ENCODE measurements at regions not wholly inside any gene's neighbourhood (a gene's known extent, or its start where the extent isn't known, plus 50 kb on each side); places are given as distances from the start of the nearest gene placed in this dataset.

GRCh38 chr14:97777622-97778355 is 980.6 kb downstream of the VRK1 start:
- H3K36me3 ChIP-seq, result no peaks in the 10 kb centered on the region
- H3K27ac ChIP-seq, result no peak overlapping the region
- no peak overlapping the region for H3K4me3 ChIP-seq (ENCODE audit: low read depth, low read length)
- H3K27me3 ChIP-seq (ENCODE audit: insufficient read depth, low read depth, severe bottlenecking), result peaks cover 80% of the 10 kb centered on the region
- DNase-seq, result no peak
- no peak for TF ChIP-seq CTCF (IDR thresholded peaks at IDR 0.05; ENCODE audit: low read depth, low read length)
- H3K9me3 ChIP-seq (ENCODE audit: severe bottlenecking), result no peaks in the 10 kb centered on the region

- Histone ChIP-seq H3K27ac (no peak overlapping the region), H3K36me3 (no peaks in the 10 kb centered on the region), H3K27me3 (ENCODE audit: insufficient read depth, low read depth, severe bottlenecking) (peaks cover 82% of the 10 kb centered on the region), H3K9me3 (ENCODE audit: severe bottlenecking) (no peaks in the 10 kb centered on the region), H3K4me3 (ENCODE audit: low read depth, low read length) (no peak overlapping the region)
- no peak for TF ChIP-seq CTCF (IDR thresholded peaks at IDR 0.05; ENCODE audit: low read depth, low read length)
- DNase-seq, result no peak
Observed at GRCh38 chr14:97779140-97779539, 982.0 kb downstream of the VRK1 start.

- Histone ChIP-seq H3K9me3 (ENCODE audit: severe bottlenecking) (no peaks in the 10 kb centered on the region), H3K27me3 (ENCODE audit: insufficient read depth, low read depth, severe bottlenecking) (peaks cover 77% of the 10 kb centered on the region), H3K36me3 (no peaks in the 10 kb centered on the region), H3K4me3 (ENCODE audit: low read depth, low read length) (no peak overlapping the region), H3K27ac (no peak overlapping the region)
- DNase-seq, result no peak
- no peak for TF ChIP-seq CTCF (IDR thresholded peaks at IDR 0.05; ENCODE audit: low read depth, low read length)
Observed at GRCh38 chr14:97780804-97781203, 983.6 kb downstream of the VRK1 start.

- DNase-seq, result no peak
- no peak overlapping the region for H3K4me3 ChIP-seq (ENCODE audit: low read depth, low read length)
- no peak for TF ChIP-seq CTCF (IDR thresholded peaks at IDR 0.05; ENCODE audit: low read depth, low read length)
- H3K36me3 ChIP-seq, result no peaks in the 10 kb centered on the region
- H3K27me3 ChIP-seq (ENCODE audit: insufficient read depth, low read depth, severe bottlenecking), result peaks cover 68% of the 10 kb centered on the region
- H3K9me3 ChIP-seq (ENCODE audit: severe bottlenecking), result no peaks in the 10 kb centered on the region
- H3K27ac ChIP-seq, result no peak overlapping the region
Observed at GRCh38 chr14:97781961-97782360, 984.8 kb downstream of the VRK1 start.

GRCh38 chr14:97782871-97783414 is 985.8 kb downstream of the VRK1 start:
- Histone ChIP-seq H3K4me3 (ENCODE audit: low read depth, low read length) (no peak overlapping the region), H3K9me3 (ENCODE audit: severe bottlenecking) (no peaks in the 10 kb centered on the region), H3K36me3 (no peaks in the 10 kb centered on the region), H3K27me3 (ENCODE audit: insufficient read depth, low read depth, severe bottlenecking) (peaks cover 58% of the 10 kb centered on the region), H3K27ac (no peak overlapping the region)
- no peak for TF ChIP-seq CTCF (IDR thresholded peaks at IDR 0.05; ENCODE audit: low read depth, low read length)
- DNase-seq, result no peak

- no peaks in the 10 kb centered on the region for H3K36me3 ChIP-seq
- TF ChIP-seq CTCF (IDR thresholded peaks at IDR 0.05; ENCODE audit: low read depth, low read length), result no peak
- no peaks in the 10 kb centered on the region for H3K9me3 ChIP-seq (ENCODE audit: severe bottlenecking)
- H3K4me3 ChIP-seq (ENCODE audit: low read depth, low read length), result no peak overlapping the region
- DNase-seq, result no peak
- no peak overlapping the region for H3K27ac ChIP-seq
- H3K27me3 ChIP-seq (ENCODE audit: insufficient read depth, low read depth, severe bottlenecking), result peaks cover 44% of the 10 kb centered on the region
Observed at GRCh38 chr14:97785495-97785894, 988.3 kb downstream of the VRK1 start.
